Breast epithelium (tissue), 4 donors: ENCODE measurements at regions not wholly inside any gene's neighbourhood (a gene's known extent, or its start where the extent isn't known, plus 50 kb on each side); places are given as distances from the start of the nearest gene placed in this dataset.
"Not testable (repeated sequence)": the region's sequence is repeated elsewhere in the genome, so short reads cannot be mapped to it uniquely, and the experiment has no call there.

ENCODE experiments used
- DNase-seq, 2 donors: peaks; one replicate each; pipeline ENCODE4 v3.0.0-alpha.2; 2019; ENCODE audit warnings: low spot score in 2 of 2
- H3K27ac ChIP-seq, 2 donors: fragments of 200-600 bp; sonication (generic) in 1 of 2; one replicate each; pipeline ENCODE4 v1.5.1; 2016 to 2019; ENCODE audit warnings: mild to moderate bottlenecking in 1 of 2
- H3K27me3 ChIP-seq, 2 donors: fragments of 200-600 bp; sonication (generic) in 1 of 2; one replicate each; pipeline versions ENCODE4 v1.5.1 to v1.6.0; 2017 to 2019; ENCODE audit warnings: control low read depth in 1 of 2, mild to moderate bottlenecking in 1 of 2
- H3K36me3 ChIP-seq: fragments of 200-600 bp; one replicate; pipeline ENCODE4 v1.5.1; 2019
- H3K4me1 ChIP-seq, 2 donors: fragments of 200-600 bp; sonication (generic); one replicate each; pipeline ENCODE4 v1.5.1; 2016 to 2019; ENCODE audit warnings: control low read depth in 1 of 2
- H3K4me3 ChIP-seq, 3 donors: fragments of 200-600 bp; sonication (generic); 1 replicate in 2 of 3; 2 replicates in 1 of 3; pipeline ENCODE4 v1.5.1; 2016 to 2019; ENCODE audit warnings: mild to moderate bottlenecking in 3 of 3, moderate library complexity in 2 of 3
- H3K9me3 ChIP-seq, 2 donors: fragments of 200-600 bp; sonication (generic) in 1 of 2; one replicate each; pipeline ENCODE4 v1.5.1; 2016 to 2019; ENCODE audit warnings: control low read depth in 1 of 2
- CTCF ChIP-seq, 3 donors: fragments of 450-650 bp; IDR thresholded peaks; one replicate each; pipeline ENCODE4 v1.5.1; 2016 to 2017; ENCODE audit warnings: antibody characterized with exemption in 3 of 3, mild to moderate bottlenecking in 3 of 3, moderate library complexity in 3 of 3
- POLR2A ChIP-seq: fragments of 450-650 bp; IDR thresholded peaks from one replicate; pipeline ENCODE4 v1.6.1; 2016; ENCODE audit warnings: antibody characterized with exemption, mild to moderate bottlenecking, moderate library complexity
- POLR2AphosphoS5 ChIP-seq, 3 donors: sonication (generic); formaldehyde crosslinking; IDR thresholded peaks; one replicate each; pipeline ENCODE4 v1.6.1; 2017; ENCODE audit warnings: antibody characterized with exemption in 3 of 3
- intact Hi-C: fragments of 100-400 bp; cut with DNase I; formaldehyde crosslinking; loops from one replicate; pipeline ENCODE4 v1.15.1; 2023; ENCODE audit warnings: low total_unique reads

- no peaks in the 10 kb centered on the region for H3K36me3 ChIP-seq
- no peaks in the 10 kb centered on the region for H3K4me1 ChIP-seq
- no peaks in the 10 kb centered on the region for H3K9me3 ChIP-seq
- H3K4me3 ChIP-seq: no peak overlapping the region
- TF ChIP-seq POLR2A (no peak), CTCF (IDR thresholded peaks at IDR 0.05) (no peak), POLR2AphosphoS5 (IDR thresholded peaks at IDR 0.05) (no peak)
- H3K27me3 ChIP-seq: no peaks in the 10 kb centered on the region
- no peak for DNase-seq
- intact Hi-C loops: no loop called here
- no peak overlapping the region for H3K27ac ChIP-seq
Measured at GRCh38 chr4:120266602-120267001, 200.0 kb upstream of the MAD2L1 start.

- Histone ChIP-seq H3K4me3 (no peak overlapping the region), H3K4me1 (no peaks in the 10 kb centered on the region), H3K27ac (no peak overlapping the region), H3K36me3 (no peaks in the 10 kb centered on the region), H3K9me3 (no peaks in the 10 kb centered on the region), H3K27me3 (no peaks in the 10 kb centered on the region)
- no peak for TF ChIP-seq POLR2AphosphoS5 (IDR thresholded peaks at IDR 0.05)
- TF ChIP-seq POLR2A: no peak
- DNase-seq: no peak
- intact Hi-C loops: no loop called here
Measured at GRCh38 chr4:120263618-120264017, 197.0 kb upstream of the MAD2L1 start.

- Histone ChIP-seq H3K4me1 (no peaks in the 10 kb centered on the region), H3K36me3 (no peaks in the 10 kb centered on the region), H3K27me3 (no peaks in the 10 kb centered on the region), H3K4me3 (no peak overlapping the region), H3K9me3 (no peaks in the 10 kb centered on the region), H3K27ac (no peak overlapping the region)
- DNase-seq: no peak
- intact Hi-C loops: no loop called here
- TF ChIP-seq POLR2AphosphoS5 (IDR thresholded peaks at IDR 0.05) (no peak), POLR2A (no peak), CTCF (IDR thresholded peaks at IDR 0.05) (no peak)
Measured at GRCh38 chr4:120261117-120261516, 194.5 kb upstream of the MAD2L1 start.

- H3K36me3 ChIP-seq, intact Hi-C loops, H3K27me3 ChIP-seq, H3K27ac ChIP-seq, H3K4me3 ChIP-seq, H3K9me3 ChIP-seq, H3K4me1 ChIP-seq, DNase-seq: not testable (repeated sequence)
Measured at GRCh38 chr4:120256112-120256775, 189.6 kb upstream of the MAD2L1 start.

- TF ChIP-seq POLR2A: no peak
- TF ChIP-seq CTCF (IDR thresholded peaks at IDR 0.05): no peak
- no peak for TF ChIP-seq POLR2AphosphoS5 (IDR thresholded peaks at IDR 0.05)
- no peaks in the 10 kb centered on the region for H3K27me3 ChIP-seq
Measured at GRCh38 chr4:120238277-120238973, 171.8 kb upstream of the MAD2L1 start.

GRCh38 chr4:120236873-120237272, 170.2 kb upstream of the MAD2L1 start:
- Histone ChIP-seq H3K4me1 (no peaks in the 10 kb centered on the region), H3K36me3 (no peaks in the 10 kb centered on the region), H3K27ac (no peak overlapping the region), H3K9me3 (no peaks in the 10 kb centered on the region), H3K4me3 (no peak overlapping the region), H3K27me3 (no peaks in the 10 kb centered on the region)
- intact Hi-C loops: no loop called here
- no peak for DNase-seq
- TF ChIP-seq POLR2A: no peak
- no peak for TF ChIP-seq POLR2AphosphoS5 (IDR thresholded peaks at IDR 0.05)
- no peak for TF ChIP-seq CTCF (IDR thresholded peaks at IDR 0.05)

More at GRCh38 chr4:120238277-120238973, 171.8 kb upstream of the MAD2L1 start:
- intact Hi-C loops: no loop called here
- no peak for DNase-seq
- Histone ChIP-seq H3K27ac (no peak overlapping the region), H3K4me1 (no peaks in the 10 kb centered on the region), H3K36me3 (no peaks in the 10 kb centered on the region), H3K9me3 (no peaks in the 10 kb centered on the region), H3K4me3 (no peak overlapping the region)
